ENCODE measurements at regions not wholly inside any gene's neighbourhood (a gene's known extent, or its start where the extent isn't known, plus 50 kb on each side); places are given as distances from the start of the nearest gene placed in this dataset.

- no peak overlapping the region for H3K27ac ChIP-seq (ENCODE audit: low read length)
- no peaks in the 10 kb centered on the region for H3K4me1 ChIP-seq (ENCODE audit: control insufficient read depth in 1 of 2, insufficient read depth in 2 of 2, low read length in 2 of 2)
- no peaks in the 10 kb centered on the region for H3K27me3 ChIP-seq (ENCODE audit: low read depth, low read length)
- H3K9me3 ChIP-seq (ENCODE audit: control insufficient read depth in 1 of 2, low read length in 2 of 2) = no peaks in the 10 kb centered on the region
- H3K4me3 ChIP-seq (ENCODE audit: low read depth in 1 of 2, low read length in 2 of 2) = no peak overlapping the region
- H3K36me3 ChIP-seq (ENCODE audit: control insufficient read depth in 1 of 2, insufficient read depth in 2 of 2, low read length in 2 of 2) = no peaks in the 10 kb centered on the region
Observed at GRCh38 chr5:145198525-145199260, 636.4 kb downstream of the PRELID2 start.

- Histone ChIP-seq H3K4me1 (ENCODE audit: control insufficient read depth in 1 of 2, insufficient read depth in 2 of 2, low read length in 2 of 2) (no peaks in the 10 kb centered on the region), H3K4me3 (ENCODE audit: low read depth in 1 of 2, low read length in 2 of 2) (no peak overlapping the region), H3K27ac (ENCODE audit: low read length) (no peak overlapping the region), H3K9me3 (ENCODE audit: control insufficient read depth in 1 of 2, low read length in 2 of 2) (no peaks in the 10 kb centered on the region), H3K27me3 (ENCODE audit: low read depth, low read length) (no peaks in the 10 kb centered on the region), H3K36me3 (ENCODE audit: control insufficient read depth in 1 of 2, insufficient read depth in 2 of 2, low read length in 2 of 2) (no peaks in the 10 kb centered on the region)
Observed at GRCh38 chr5:145189746-145190145, 645.4 kb downstream of the PRELID2 start.

- Histone ChIP-seq H3K36me3 (ENCODE audit: control insufficient read depth in 1 of 2, insufficient read depth in 2 of 2, low read length in 2 of 2) (no peaks in the 10 kb centered on the region), H3K9me3 (ENCODE audit: control insufficient read depth in 1 of 2, low read length in 2 of 2) (no peaks in the 10 kb centered on the region), H3K4me1 (ENCODE audit: control insufficient read depth in 1 of 2, insufficient read depth in 2 of 2, low read length in 2 of 2) (no peaks in the 10 kb centered on the region)
Observed at GRCh38 chr5:145180371-145180770, 654.8 kb downstream of the PRELID2 start.

GRCh38 chr5:145178641-145179523, 656.3 kb downstream of the PRELID2 start:
- Histone ChIP-seq H3K27ac (ENCODE audit: low read length) (no peak overlapping the region), H3K4me3 (ENCODE audit: low read depth in 1 of 2, low read length in 2 of 2) (no peak overlapping the region), H3K4me1 (ENCODE audit: control insufficient read depth in 1 of 2, insufficient read depth in 2 of 2, low read length in 2 of 2) (no peaks in the 10 kb centered on the region), H3K36me3 (ENCODE audit: control insufficient read depth in 1 of 2, insufficient read depth in 2 of 2, low read length in 2 of 2) (no peaks in the 10 kb centered on the region), H3K27me3 (ENCODE audit: low read depth, low read length) (no peaks in the 10 kb centered on the region), H3K9me3 (ENCODE audit: control insufficient read depth in 1 of 2, low read length in 2 of 2) (no peaks in the 10 kb centered on the region)

More at GRCh38 chr5:145180371-145180770, 654.8 kb downstream of the PRELID2 start:
- no peak overlapping the region for H3K27ac ChIP-seq (ENCODE audit: low read length)
- H3K4me3 ChIP-seq (ENCODE audit: low read depth in 1 of 2, low read length in 2 of 2) = no peak overlapping the region
- H3K27me3 ChIP-seq (ENCODE audit: low read depth, low read length) = no peaks in the 10 kb centered on the region

- Histone ChIP-seq H3K36me3 (ENCODE audit: control insufficient read depth in 1 of 2, insufficient read depth in 2 of 2, low read length in 2 of 2) (no peaks in the 10 kb centered on the region), H3K27me3 (ENCODE audit: low read depth, low read length) (no peaks in the 10 kb centered on the region), H3K9me3 (ENCODE audit: control insufficient read depth in 1 of 2, low read length in 2 of 2) (no peaks in the 10 kb centered on the region), H3K27ac (ENCODE audit: low read length) (no peak overlapping the region), H3K4me3 (ENCODE audit: low read depth in 1 of 2, low read length in 2 of 2) (no peak overlapping the region), H3K4me1 (ENCODE audit: control insufficient read depth in 1 of 2, insufficient read depth in 2 of 2, low read length in 2 of 2) (no peaks in the 10 kb centered on the region)
Observed at GRCh38 chr5:145176041-145176440, 659.1 kb downstream of the PRELID2 start.

GRCh38 chr5:145166110-145166509, 669.0 kb downstream of the PRELID2 start:
- Histone ChIP-seq H3K9me3 (ENCODE audit: control insufficient read depth in 1 of 2, low read length in 2 of 2) (no peaks in the 10 kb centered on the region), H3K4me3 (ENCODE audit: low read depth in 1 of 2, low read length in 2 of 2) (no peak overlapping the region), H3K36me3 (ENCODE audit: control insufficient read depth in 1 of 2, insufficient read depth in 2 of 2, low read length in 2 of 2) (no peaks in the 10 kb centered on the region), H3K4me1 (ENCODE audit: control insufficient read depth in 1 of 2, insufficient read depth in 2 of 2, low read length in 2 of 2) (no peaks in the 10 kb centered on the region), H3K27me3 (ENCODE audit: low read depth, low read length) (no peaks in the 10 kb centered on the region), H3K27ac (ENCODE audit: low read length) (no peak overlapping the region)

GRCh38 chr5:145163876-145164275, 671.3 kb downstream of the PRELID2 start:
- H3K27ac ChIP-seq (ENCODE audit: low read length) = no peak overlapping the region
- no peaks in the 10 kb centered on the region for H3K4me1 ChIP-seq (ENCODE audit: control insufficient read depth in 1 of 2, insufficient read depth in 2 of 2, low read length in 2 of 2)
- no peaks in the 10 kb centered on the region for H3K36me3 ChIP-seq (ENCODE audit: control insufficient read depth in 1 of 2, insufficient read depth in 2 of 2, low read length in 2 of 2)
- no peak overlapping the region for H3K4me3 ChIP-seq (ENCODE audit: low read depth in 1 of 2, low read length in 2 of 2)
- no peaks in the 10 kb centered on the region for H3K9me3 ChIP-seq (ENCODE audit: control insufficient read depth in 1 of 2, low read length in 2 of 2)
- no peaks in the 10 kb centered on the region for H3K27me3 ChIP-seq (ENCODE audit: low read depth, low read length)

GRCh38 chr5:145162626-145163025, 672.5 kb downstream of the PRELID2 start:
- Histone ChIP-seq H3K9me3 (ENCODE audit: control insufficient read depth in 1 of 2, low read length in 2 of 2) (no peaks in the 10 kb centered on the region), H3K4me1 (ENCODE audit: control insufficient read depth in 1 of 2, insufficient read depth in 2 of 2, low read length in 2 of 2) (no peaks in the 10 kb centered on the region), H3K36me3 (ENCODE audit: control insufficient read depth in 1 of 2, insufficient read depth in 2 of 2, low read length in 2 of 2) (no peaks in the 10 kb centered on the region), H3K27ac (ENCODE audit: low read length) (no peak overlapping the region), H3K4me3 (ENCODE audit: low read depth in 1 of 2, low read length in 2 of 2) (no peak overlapping the region), H3K27me3 (ENCODE audit: low read depth, low read length) (no peaks in the 10 kb centered on the region)

- Histone ChIP-seq H3K4me3 (ENCODE audit: low read depth in 1 of 2, low read length in 2 of 2) (no peak overlapping the region), H3K27ac (ENCODE audit: low read length) (no peak overlapping the region), H3K4me1 (ENCODE audit: control insufficient read depth in 1 of 2, insufficient read depth in 2 of 2, low read length in 2 of 2) (no peaks in the 10 kb centered on the region), H3K9me3 (ENCODE audit: control insufficient read depth in 1 of 2, low read length in 2 of 2) (no peaks in the 10 kb centered on the region), H3K36me3 (ENCODE audit: control insufficient read depth in 1 of 2, insufficient read depth in 2 of 2, low read length in 2 of 2) (no peaks in the 10 kb centered on the region), H3K27me3 (ENCODE audit: low read depth, low read length) (no peaks in the 10 kb centered on the region)
Observed at GRCh38 chr5:145161391-145161790, 673.8 kb downstream of the PRELID2 start.

GRCh38 chr5:145160679-145161078, 674.5 kb downstream of the PRELID2 start:
- H3K4me1 ChIP-seq (ENCODE audit: control insufficient read depth in 1 of 2, insufficient read depth in 2 of 2, low read length in 2 of 2) = no peaks in the 10 kb centered on the region
- no peaks in the 10 kb centered on the region for H3K27me3 ChIP-seq (ENCODE audit: low read depth, low read length)
- no peaks in the 10 kb centered on the region for H3K9me3 ChIP-seq (ENCODE audit: control insufficient read depth in 1 of 2, low read length in 2 of 2)
- H3K27ac ChIP-seq (ENCODE audit: low read length) = no peak overlapping the region
- no peak overlapping the region for H3K4me3 ChIP-seq (ENCODE audit: low read depth in 1 of 2, low read length in 2 of 2)
- no peaks in the 10 kb centered on the region for H3K36me3 ChIP-seq (ENCODE audit: control insufficient read depth in 1 of 2, insufficient read depth in 2 of 2, low read length in 2 of 2)

GRCh38 chr5:145158730-145159129, 676.4 kb downstream of the PRELID2 start:
- Histone ChIP-seq H3K4me1 (ENCODE audit: control insufficient read depth in 1 of 2, insufficient read depth in 2 of 2, low read length in 2 of 2) (no peaks in the 10 kb centered on the region), H3K27me3 (ENCODE audit: low read depth, low read length) (no peaks in the 10 kb centered on the region), H3K4me3 (ENCODE audit: low read depth in 1 of 2, low read length in 2 of 2) (no peak overlapping the region), H3K36me3 (ENCODE audit: control insufficient read depth in 1 of 2, insufficient read depth in 2 of 2, low read length in 2 of 2) (no peaks in the 10 kb centered on the region), H3K9me3 (ENCODE audit: control insufficient read depth in 1 of 2, low read length in 2 of 2) (no peaks in the 10 kb centered on the region), H3K27ac (ENCODE audit: low read length) (no peak overlapping the region)

Data from muscle layer of duodenum (tissue), 2 donors.